HG03558 (cell line): ENCODE measurements at regions not wholly inside any gene's neighbourhood (a gene's known extent, or its start where the extent isn't known, plus 50 kb on each side); places are given as distances from the start of the nearest gene placed in this dataset.

Source experiments
- ATAC-seq: cut with Tn5 transposase; IDR thresholded peaks from one replicate; pipeline ENCODE4 v1.9.1; 2021; ENCODE audit warnings: moderate number of reproducible peaks; ENCODE audit not compliant: unreplicated experiment; ENCODE audit errors: extremely low read depth

DNA sequence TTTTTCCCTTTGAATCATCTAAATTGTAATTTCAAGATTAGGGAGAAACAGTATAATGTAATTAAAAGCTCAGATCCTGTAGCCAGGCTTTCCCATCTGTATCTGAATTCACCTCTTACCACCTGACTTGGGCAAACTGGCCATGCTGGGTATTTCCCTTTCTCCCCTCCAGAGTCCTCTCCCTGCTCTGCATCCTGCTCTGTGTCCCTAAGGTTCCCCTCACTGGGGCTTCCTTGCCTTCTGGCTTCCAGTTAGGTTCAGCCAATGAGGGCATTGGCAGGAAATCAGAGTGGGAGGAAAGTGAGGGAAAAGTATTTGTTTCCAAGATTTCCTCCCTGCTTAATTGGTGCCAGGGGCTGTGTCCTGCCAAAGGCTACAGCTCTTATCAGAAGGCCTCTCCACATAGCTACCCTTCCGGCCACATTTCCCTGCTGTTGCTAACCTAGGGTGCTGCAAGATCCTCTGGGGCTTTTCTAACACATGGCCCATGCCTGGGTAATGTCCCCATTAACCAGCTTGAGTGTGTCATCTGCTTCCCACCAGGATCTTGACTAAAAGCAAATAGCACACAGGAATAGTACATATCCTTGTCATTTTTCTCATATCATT is 51.0 kb upstream of the MPDZ start:
- ATAC-seq: no peak
